IPS-11a (cell line): ENCODE measurements at regions not wholly inside any gene's neighbourhood (a gene's known extent, or its start where the extent isn't known, plus 50 kb on each side); places are given as distances from the start of the nearest gene placed in this dataset.
"Not testable (repeated sequence)": the region's sequence is repeated elsewhere in the genome, so short reads cannot be mapped to it uniquely, and the experiment has no call there.

Experiments used
- H3K4me3 ChIP-seq: one replicate; pipeline ENCODE4 v1.5.1; 2013; ENCODE audit warnings: low read depth, low read length, control low read depth

DNA sequence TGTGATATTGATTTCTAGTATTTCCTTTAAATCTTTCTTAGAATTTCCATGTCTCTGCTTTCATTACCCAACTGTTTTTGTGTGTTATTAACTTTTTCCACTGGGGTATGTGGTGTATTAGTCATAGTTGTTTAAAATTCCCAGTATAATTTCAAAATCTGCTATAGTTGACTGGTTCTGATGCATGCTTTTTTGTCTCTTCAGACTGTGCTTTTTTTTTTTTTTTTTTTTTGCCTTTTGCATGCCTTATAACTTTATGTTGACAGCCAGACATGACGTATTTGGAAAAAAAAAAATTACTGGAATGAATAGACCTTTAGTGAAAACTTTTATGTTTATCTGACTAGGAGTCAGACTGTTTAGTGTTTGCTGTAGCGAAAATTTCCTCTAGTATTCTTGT, 580.4 kb downstream of the ANKRD50 start:
- no peak overlapping the region for H3K4me3 ChIP-seq

DNA sequence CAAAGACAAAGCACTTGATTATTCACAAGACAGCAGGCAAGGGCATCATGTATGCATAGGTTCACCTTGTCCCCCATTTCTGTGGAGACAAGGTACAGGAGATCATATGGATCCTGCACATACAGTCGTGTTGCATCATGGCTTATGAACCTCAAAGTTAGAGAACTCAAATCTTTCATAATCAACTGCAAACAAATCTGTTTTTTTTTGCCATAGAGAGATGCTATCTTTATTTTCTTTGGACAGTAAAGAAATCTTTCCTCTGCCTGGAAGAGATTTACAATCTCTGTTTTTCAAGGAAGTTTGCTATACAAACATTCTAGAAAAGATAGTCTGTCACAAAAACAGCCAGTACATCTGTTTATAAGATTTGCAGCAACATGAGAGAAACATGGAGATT, 578.8 kb downstream of the ANKRD50 start:
- H3K4me3 ChIP-seq: no peak overlapping the region

DNA sequence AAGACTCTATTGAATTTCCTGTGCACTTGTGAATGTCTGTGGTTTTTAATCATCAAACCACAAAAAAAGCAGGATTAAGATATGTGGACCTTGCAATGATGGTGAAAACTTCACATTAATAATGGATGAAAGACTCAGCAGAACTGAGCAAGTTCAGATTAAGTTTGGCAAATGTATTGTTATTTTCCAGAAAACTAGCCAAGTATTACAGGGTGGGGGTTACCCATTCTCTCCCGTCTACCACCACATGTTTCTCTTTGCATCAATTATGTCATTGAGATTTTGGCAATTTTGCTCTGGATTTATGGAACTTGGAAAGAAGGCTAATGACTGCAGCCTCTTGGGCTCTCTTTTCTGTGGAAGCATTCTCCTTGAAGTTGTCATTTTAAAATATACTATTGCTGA, 577.1 kb downstream of the ANKRD50 start:
- no peak overlapping the region for H3K4me3 ChIP-seq

DNA sequence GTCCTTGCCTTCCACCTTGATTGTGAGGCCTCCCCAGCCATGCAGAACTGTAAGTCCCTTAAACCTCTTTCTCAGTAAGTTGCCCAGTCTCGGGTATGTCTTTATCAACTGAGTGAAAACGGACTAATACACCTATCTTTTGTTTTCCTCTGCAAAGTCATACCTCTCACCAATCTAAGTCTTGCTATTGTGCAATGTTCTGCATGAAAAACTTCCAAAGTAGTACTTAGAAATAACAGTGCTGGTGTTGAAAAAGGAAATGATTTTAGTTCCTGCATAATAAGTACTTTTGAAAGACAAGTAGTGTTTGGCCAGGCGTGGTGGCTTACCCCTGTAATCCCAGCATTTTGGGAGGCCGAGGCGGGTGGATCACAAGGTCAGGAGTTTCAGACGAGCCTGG, 573.5 kb downstream of the ANKRD50 start:
- H3K4me3 ChIP-seq: no peak overlapping the region

DNA sequence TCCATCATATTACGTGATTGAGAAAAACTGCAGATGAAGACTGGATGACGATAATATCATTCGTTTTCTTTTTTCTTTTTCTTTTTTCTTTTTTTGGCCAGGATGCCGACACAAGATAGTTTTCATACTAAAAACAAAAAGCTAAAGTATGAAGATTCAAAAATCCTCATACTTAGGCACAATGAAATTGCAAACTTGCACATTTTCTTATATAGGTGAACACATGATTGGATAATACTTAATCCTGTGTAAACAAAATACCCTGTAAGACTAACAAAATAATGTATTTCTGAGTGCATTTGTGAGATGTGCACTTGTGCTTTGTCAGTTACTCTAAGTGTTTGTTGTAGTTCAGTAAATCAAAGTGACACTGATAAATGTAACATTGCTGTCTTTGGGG, 568.9 kb downstream of the ANKRD50 start:
- H3K4me3 ChIP-seq: no peak overlapping the region

DNA sequence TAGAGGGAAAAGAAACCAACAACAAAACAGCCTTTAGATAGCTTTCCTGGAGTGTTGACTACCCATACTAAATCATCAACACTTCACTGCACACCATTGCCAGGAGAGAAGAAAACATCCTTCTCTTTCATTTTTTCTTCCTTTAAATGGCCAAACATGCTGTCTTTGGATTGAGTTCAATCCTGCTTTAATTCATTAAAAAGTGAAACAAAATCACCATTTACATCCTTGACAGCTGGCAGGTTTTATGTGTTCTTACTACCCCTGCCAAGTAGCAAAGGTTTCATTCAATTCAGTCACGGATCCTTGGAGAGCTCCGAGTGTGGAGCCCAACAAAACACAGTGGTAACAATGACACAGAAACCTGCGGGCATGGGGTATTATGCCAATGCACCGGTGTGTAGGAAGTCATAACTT, 568.3 kb downstream of the ANKRD50 start:
- H3K4me3 ChIP-seq: no peak overlapping the region

DNA sequence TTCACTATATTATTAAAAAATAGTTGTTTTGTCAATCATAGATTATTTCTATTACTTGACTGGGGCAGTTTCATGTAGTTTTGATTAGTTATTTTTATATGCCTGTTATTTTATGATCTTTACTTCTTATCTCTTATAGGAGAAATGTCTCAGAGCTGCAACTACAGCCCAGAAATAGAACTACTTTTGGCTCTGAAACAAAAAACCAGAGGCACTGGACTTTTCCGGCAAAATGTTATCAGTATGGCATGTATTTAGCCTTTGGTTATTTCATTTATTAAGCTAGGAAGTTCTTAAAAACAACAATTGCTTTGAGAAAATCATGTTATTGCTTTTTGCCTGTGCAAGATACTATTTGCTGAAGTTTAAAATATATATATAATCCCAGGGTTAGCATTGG, 566.5 kb downstream of the ANKRD50 start:
- H3K4me3 ChIP-seq: no peak overlapping the region

DNA sequence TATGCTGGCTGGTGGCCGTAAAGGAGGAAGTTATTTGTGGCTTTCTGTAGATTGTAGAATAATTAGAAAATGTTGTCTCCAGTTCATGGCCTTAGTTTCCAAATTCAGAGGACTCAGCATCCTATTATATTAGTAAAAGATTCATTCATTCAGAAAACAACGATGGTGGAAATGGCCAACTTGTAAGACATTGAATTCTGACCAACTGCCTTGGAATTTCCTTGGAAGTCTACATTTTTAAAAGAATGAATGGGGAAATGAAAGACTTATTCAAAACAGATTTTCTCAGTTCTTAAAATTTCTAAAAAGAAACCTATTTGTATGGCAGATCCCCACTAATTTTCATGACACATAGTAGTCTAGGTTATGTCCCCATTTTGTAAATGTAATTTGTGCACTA, 561.5 kb downstream of the ANKRD50 start:
- H3K4me3 ChIP-seq: no peak overlapping the region

DNA sequence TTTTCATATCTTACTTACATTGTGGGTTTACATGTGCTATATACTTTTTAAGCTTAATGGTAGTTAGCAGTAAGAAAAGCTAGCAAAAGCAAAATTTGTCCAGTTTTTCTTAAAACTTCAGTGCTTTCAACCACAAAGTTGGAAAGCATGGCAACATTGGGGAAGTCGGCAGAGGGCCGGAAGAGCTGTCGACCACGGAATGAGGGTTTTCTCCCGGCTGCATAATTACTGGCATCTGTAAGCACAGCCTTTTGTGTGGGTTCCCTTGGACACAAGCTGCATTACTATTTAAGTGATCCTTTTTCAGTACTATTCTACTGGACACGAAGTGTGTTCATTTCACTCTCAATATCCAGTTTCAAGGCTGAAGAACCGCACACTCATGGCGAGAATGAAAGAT, 560.4 kb downstream of the ANKRD50 start:
- H3K4me3 ChIP-seq: no peak overlapping the region

DNA sequence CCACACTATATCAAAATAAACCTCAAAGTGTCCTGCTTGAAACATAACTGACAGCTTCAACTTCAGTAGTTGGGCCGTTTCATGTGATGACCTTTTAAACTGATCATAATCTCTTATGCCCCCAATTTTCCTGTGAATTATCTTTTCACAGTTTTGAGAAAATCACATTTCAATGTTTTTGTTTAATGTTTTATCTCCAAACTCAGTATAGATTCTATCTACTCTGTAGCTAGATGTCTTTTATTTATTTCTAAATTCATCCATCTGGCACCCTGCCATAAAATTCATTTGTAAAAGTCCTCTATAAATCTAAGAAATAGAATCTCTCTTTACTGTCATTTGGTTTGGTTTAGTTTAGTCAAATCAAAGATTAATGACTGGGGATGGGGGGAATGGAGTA, 557.3 kb downstream of the ANKRD50 start:
- H3K4me3 ChIP-seq: no peak overlapping the region

DNA sequence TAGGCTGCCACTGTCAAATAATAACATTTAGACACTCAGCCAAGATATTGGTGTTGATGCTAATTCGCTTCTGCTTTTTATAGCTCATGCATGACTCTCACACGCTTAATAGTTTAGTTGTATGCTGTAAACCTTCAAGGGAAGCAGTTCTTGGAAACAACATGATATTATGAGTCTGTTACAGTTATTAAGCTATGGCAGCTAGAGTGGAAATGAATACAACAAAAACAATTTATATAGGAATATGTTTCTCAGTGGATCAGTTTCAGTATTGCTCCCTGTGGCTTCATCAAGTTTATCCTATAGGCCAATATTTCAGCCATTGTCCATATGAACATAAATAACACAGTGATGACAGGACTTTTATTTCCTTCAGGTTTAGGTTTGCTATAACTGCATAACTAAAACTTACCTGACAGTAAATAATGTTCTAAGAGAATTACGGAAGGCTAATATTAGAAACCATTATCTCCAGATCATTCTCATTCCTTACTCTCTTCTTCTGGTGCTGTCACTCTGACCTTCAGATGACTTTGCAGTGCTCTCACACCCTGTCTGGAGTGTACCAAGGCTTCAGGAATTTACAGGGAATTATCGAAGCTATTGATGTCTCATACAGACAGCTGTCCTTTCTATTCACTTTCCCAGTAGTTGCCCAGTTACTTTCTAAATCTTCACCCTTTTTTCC, 555.0 kb downstream of the ANKRD50 start:
- no peak overlapping the region for H3K4me3 ChIP-seq

DNA sequence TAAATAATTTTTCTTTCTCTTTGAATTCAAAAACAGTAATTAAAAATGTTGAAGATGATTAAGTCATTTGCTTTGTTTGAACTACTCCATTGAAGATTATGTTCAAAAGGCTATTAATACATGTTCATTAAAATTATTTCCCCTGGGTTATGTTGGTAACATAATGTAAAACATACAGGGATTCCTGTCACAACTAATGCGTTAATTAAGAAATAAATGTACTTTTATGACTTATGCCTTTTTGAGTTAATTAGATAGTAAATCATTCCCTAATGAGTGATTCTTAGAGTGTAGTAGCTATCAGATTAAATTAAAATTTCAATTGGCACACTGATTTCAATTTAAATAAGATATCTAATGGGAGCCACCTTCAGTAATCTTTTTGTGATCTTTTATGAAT, 549.1 kb downstream of the ANKRD50 start:
- no peak overlapping the region for H3K4me3 ChIP-seq

DNA sequence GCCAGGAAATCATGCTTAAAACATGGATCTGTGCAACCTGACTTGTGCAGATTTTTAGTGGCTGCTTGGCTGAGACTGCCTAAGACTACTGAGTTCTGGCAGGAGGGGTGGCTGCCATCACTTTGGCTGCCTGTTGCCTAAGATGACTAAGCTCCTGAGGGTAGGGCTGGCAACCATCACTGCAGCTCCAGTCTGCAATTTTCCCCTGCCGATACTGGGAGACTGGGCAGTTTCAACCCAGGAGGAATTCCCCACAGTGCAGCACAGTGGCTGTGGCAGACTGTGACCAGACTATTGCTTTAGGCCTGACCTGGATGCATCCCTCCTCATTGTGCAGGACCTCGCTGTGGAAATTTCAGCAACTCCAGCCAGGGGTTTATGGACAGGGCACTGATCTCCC, 544.9 kb downstream of the ANKRD50 start:
- H3K4me3 ChIP-seq: no peak overlapping the region

DNA sequence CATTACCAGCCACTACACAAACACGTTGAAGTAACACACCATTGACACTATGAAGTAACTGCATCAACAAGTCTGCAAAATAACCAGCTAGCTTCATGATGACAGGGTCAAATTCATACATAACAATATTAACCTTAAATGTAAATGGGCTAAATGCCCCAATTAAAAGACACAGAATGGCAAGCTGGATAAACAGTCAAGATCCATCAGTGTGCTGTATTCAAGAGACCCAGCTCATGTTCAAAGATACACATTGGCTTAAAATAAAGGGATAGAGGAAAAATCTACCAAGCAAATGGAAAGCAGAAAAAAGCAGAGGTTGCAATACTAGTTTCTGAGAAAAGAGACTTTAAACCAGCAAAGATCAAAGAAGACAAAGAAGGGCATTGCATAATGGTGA, 543.0 kb downstream of the ANKRD50 start:
- not testable (repeated sequence) for H3K4me3 ChIP-seq

DNA sequence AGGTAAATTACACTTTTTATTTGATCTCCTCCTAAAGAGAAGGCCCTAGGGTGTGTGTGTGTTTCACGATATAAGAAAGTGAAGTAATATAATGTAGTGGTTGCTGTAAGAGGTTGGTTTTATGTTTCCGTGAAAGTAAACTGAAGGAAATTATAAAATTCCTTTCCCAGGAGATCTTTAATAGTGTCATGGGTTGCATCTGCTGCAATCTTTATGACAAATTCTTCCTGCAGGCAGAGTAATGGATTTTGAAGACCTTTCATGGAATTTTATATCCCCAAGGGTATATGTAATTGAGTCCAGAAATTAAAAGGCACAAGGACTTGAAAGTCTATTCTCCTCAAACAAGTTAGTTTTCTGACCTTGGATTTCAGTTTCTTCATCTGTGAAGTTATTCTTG, 538.6 kb downstream of the ANKRD50 start:
- H3K4me3 ChIP-seq: no peak overlapping the region

DNA sequence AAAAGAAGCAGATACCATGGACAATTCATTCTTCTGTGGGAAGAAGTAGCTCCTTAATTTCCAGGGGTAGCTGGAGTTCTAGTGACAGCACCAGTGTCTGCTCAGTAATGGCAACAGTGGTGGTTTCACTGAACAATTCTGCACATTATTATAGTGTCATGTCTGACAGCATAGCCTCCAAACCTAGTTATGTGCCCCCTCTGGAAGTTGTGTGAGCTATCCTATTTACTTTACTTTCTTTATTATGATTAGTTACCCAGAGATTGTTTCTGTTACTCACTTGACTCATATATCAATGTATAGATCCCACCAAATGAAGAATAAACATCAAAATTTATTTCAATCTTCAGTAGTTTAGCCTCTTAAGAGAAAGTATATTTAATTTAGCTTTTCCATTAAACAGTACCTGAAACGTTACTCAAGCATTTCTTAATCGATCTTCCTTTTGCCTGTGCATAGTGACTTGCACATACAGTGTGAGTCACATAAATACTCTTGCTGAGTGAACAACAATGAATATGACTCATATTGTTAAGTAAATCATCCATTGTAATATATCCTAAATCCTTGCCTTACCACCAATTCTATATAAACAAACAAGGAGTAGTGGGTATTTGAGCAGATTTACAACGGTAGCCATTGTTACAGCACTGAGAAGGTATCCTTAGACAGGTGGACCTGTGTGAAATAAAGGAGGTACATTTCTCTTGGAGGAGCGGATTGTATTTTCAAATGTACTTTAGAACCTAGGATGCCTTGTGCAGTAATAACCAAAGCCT, 534.7 kb downstream of the ANKRD50 start:
- H3K4me3 ChIP-seq: no peak overlapping the region

DNA sequence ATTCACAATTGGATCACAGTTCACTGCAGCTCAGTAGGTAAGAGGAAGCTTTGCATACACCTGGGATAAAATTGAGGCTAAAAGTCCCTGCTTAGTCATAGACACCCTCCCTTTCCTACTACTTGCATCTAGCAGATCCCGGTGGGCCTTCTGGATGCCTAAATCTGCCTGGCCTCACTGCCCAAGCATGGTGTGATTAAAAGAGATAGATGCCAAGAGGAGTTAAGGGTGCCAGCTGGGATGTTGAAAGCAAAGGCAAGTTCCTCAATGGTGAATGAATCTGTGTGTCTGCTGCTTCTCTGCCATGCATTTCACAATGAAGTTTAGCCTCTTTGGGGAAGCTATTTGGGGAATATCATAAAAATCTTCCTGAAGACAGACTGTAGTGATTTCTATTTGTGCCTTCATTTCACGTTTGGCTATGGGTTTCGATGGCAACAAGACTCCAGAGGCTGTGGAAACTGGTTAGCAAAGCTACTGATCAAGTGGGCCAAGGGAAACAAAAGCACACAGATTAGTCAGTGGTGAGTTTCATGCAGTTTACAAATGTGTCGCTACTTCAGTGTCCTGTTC, 534.0 kb downstream of the ANKRD50 start:
- no peak overlapping the region for H3K4me3 ChIP-seq

DNA sequence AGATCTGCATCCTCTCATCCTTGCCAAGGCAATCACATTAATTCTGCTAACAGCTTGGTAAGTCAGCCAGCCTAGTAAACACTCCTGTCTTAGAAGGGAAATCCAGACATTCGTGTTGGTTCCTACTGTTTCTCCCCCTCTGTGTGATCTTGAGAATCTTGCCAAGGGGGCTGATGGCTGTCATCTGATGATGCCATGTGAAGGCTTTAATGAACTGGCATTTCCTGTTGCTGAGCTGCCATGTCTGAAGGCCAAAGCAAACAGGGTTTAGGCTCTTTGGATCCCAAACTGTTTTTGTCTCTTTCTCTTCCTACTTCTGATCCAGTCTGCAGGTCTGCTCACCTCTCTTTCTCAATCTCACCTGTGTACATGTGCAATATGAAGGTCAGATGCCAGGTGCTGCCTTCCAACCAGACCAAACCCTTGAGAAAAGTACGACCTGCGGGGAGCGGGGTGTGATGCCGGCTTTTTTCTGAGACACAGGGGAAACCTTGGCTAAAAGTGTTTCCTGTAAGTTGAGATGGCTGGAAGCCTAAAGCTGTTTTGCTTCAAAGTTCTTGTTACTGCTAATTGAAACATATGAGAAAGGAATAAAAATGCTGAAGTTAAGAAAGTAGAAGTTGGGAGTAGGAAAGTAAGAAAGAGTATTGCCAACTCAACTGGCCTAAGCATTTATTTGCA, 532.9 kb downstream of the ANKRD50 start:
- no peak overlapping the region for H3K4me3 ChIP-seq

DNA sequence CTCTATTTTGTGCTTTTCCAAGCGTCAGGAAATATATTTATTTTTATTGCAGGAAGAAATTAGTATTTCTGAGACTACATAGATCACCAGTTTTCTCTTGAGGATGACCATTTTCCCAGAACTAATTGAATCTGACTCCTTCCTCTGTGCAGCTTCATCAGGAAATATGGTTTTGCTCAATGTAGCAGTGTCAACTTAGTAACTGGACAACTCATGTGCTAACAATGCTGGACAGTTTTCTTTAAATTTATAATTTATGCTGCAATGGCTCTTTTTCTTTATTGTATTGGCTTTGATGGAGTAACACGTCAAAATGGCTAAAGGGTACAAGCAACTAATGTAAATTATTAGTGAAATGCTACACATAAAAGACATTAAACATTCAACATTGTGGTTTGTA, 531.5 kb downstream of the ANKRD50 start:
- no peak overlapping the region for H3K4me3 ChIP-seq

DNA sequence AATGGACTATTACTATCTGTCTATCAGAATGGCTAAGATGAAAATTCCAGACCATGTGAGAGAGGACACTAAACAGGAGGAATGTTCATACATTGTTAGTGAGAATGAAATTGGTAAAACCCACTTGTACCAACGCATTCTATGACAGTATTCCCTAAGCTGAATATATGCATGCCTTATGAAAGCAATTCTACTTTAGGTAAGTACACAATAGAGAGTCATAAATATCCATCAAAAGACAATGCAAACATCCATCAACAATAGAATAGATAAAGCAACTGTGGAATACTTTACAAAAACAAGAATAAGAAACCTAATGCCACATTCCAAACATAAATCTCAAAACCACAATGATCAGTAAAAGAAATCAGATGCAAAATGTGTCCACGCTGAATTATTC, 529.3 kb downstream of the ANKRD50 start:
- no peak overlapping the region for H3K4me3 ChIP-seq

DNA sequence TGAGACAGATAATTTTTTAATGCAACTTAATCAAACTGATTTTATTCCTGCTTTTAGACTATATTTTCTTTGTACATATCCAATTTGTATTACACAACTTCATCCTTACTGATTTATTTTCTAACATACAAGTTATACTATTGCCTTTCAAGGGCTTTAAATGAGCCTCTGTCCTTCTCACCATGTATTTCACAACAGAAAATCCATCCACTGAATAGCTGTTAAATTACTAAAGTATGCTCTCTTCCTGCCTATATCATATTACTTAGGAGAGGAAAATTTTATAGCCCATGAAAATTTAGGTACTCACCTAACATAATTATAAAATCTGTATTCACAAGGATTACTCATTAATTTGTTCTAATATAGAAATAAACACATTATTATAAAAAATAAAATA, 528.6 kb downstream of the ANKRD50 start:
- no peak overlapping the region for H3K4me3 ChIP-seq

DNA sequence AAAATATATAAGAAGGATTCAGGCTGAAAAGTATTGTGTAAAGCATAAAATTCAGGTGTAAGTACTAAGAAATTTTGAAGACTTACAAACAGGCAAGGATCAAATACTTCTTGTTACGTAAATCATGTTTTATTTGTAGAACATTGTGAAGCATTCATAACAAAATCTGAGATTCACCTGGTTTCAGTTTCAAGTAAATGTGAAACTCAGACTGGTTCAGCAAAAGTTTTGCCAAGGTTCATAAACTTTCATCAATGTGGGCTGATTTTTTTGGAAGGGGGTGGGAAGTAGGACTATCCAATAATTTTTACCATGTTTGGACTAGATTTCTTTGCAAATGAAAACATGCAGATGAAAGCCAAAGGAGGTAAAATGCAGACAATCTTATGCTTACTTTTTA, 527.7 kb downstream of the ANKRD50 start:
- no peak overlapping the region for H3K4me3 ChIP-seq
